DMS53 treated with DMSO at 0.1 percent for 48 hours (cell line): ENCODE measurements at regions not wholly inside any gene's neighbourhood (a gene's known extent, or its start where the extent isn't known, plus 50 kb on each side); places are given as distances from the start of the nearest gene placed in this dataset.

Experiments used
- DNase-seq: peaks from one replicate; lab custom pipeline; 2025; ENCODE audit not compliant: unreplicated experiment; lab: John Stamatoyannopoulos, UW

- no peak for DNase-seq
Measured at GRCh38 chr15:29880886-29881285, 58.6 kb upstream of the TJP1 start.

DNA sequence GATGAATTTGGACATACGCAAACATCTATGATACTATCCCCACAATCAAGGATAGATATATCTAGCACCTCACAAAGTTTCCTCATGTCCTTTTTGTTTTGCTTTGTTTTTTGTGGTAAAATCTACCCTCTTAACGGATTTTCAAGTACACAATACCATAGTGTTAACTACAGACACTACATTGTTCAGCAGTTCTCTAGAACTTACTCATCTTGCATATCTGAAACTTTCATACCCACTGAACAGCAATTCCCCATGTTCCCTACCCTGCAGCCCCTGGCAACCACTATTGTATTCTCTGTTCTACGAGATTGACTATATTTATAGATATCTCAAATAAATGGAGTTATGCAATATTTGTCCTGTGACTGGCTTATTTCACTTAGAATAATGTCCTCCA lies 58.1 kb upstream of the TJP1 start:
- DNase-seq: no peak

DNA sequence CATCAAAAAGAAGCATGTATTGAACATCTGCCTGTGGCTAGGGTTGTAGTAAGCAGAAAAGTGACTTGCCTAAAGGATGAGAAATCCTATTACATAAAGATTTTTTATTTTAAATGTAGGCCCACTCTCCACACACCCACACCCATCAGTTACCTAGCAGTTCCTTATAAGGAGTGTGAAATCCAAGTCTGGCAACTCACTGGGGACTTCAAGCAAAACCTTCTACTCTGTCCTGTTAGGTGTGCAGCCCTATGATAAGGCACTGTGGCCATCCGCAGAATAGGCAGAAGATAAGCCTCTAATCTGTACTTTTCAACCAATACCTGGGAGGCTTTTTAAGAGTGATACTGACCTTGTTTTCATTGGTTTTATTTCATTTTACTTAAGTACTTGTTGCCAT lies 52.7 kb upstream of the TJP1 start:
- DNase-seq: no peak

- no peak for DNase-seq
Measured at GRCh38 chr15:29873947-29874411, 51.7 kb upstream of the TJP1 start.

DNA sequence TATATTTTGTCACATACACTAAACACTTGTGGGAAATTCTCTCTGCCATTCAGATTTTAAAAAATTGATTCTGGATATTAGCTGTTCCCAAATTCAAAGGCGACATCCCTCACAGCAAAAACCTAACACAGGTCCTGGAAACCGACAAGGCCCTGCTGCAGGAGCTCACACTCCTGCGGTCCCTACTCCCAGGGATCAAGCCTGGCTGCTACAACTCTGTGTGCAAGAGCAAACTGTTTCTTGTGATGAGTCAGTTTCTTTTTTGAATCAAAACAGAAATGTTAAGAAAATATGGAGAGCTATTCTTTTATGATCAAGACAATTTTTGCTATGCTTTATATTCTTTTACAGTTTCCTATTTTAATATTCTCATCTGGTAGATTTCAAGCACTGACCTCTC lies 51.0 kb upstream of the TJP1 start:
- DNase-seq: no peak

GRCh38 chr15:29872716-29873115 lies 50.4 kb upstream of the TJP1 start:
- no peak for DNase-seq
